ENCODE measurements at regions not wholly inside any gene's neighbourhood (a gene's known extent, or its start where the extent isn't known, plus 50 kb on each side); places are given as distances from the start of the nearest gene placed in this dataset.

- TF ChIP-seq CTCF (IDR thresholded peaks at IDR 0.05; ENCODE audit: low read depth, low read length, missing control alignments): no peak
- no peak overlapping the region for H3K4me3 ChIP-seq (replicated peaks; ENCODE audit: low read depth, low read length)
- DNase-seq (ENCODE audit: extremely low read depth, low read depth): no peak
Observed at GRCh38 chr12:112575559-112576067, 156.9 kb downstream of the PTPN11 start.

GRCh38 chr12:112577473-112578329 lies 159.0 kb downstream of the PTPN11 start:
- DNase-seq (ENCODE audit: extremely low read depth, low read depth): no peak
- no peak overlapping the region for H3K4me3 ChIP-seq (replicated peaks; ENCODE audit: low read depth, low read length)
- TF ChIP-seq CTCF (IDR thresholded peaks at IDR 0.05; ENCODE audit: low read depth, low read length, missing control alignments): no peak

DNA sequence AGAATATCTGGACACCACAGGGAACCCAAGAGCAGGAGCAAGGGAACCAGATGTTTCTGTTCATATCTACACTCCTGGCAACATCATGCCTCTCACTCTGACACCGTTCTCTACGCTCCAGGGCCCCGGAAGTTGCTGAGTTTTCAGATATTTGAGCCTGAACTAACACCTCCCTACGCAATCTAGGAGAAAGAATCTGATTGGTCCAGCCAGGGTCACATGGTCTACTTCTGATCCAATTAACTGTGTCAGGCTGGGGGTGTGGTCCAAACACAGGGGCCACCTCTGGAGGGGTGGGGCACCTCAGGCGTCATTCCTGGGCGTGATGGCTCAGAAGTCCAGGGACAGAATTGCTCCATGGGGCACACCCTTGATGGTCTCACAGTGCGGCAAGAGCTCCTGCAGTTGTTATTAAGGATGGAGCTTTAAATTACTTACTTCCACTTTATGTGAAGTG lies 165.5 kb downstream of the PTPN11 start:
- no peak for TF ChIP-seq CTCF (IDR thresholded peaks at IDR 0.05; ENCODE audit: low read depth, low read length, missing control alignments)
- no peak overlapping the region for H3K4me3 ChIP-seq (replicated peaks; ENCODE audit: low read depth, low read length)
- no peak for DNase-seq (ENCODE audit: extremely low read depth, low read depth)

- TF ChIP-seq CTCF (IDR thresholded peaks at IDR 0.05; ENCODE audit: low read depth, low read length, missing control alignments): no peak
- no peak for DNase-seq (ENCODE audit: extremely low read depth, low read depth)
- no peak overlapping the region for H3K4me3 ChIP-seq (replicated peaks; ENCODE audit: low read depth, low read length)
Observed at GRCh38 chr12:112586148-112586783, 167.5 kb downstream of the PTPN11 start.

DNA sequence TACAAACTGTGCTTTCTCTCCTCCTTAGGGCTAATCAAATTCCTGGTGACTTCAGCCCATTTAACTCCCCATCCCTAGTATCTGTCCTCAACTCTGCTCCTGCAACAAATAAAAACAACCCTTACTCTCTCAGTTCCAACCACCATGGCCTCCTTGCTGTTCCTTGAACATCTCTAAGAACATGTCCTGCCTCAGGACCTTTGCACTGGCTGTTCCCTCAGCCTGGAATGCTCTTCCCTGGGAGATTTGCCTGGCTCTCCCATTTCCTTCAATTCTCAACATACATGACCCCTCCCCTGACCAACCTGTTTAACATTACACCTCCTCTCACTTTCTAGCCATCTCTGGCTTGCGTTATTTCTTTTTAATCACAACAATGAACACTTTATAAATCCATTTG lies 170.5 kb downstream of the PTPN11 start:
- no peak overlapping the region for H3K4me3 ChIP-seq (replicated peaks; ENCODE audit: low read depth, low read length)
- TF ChIP-seq CTCF (IDR thresholded peaks at IDR 0.05; ENCODE audit: low read depth, low read length, missing control alignments): no peak
- no peak for DNase-seq (ENCODE audit: extremely low read depth, low read depth)

DNA sequence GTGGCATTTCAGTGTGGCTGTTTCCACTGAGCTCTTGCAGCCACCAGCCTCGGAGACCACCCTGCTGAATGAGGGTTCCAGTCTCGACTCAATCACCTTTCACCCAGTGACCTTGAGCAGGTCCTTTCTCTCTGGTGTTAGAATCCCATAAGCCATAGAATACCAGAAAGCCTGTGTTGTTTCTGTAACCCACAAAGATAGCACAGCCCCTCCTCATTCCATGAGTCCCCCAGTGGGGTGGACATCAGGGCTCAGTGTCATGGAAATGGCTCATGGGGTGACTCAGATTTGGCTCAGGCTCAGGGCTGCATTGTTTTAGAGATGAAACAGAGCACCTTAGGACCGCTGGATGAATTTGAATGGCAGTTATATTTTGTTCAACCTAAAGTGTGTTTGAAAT lies 171.5 kb downstream of the PTPN11 start:
- no peak for DNase-seq (ENCODE audit: extremely low read depth, low read depth)
- no peak overlapping the region for H3K4me3 ChIP-seq (replicated peaks; ENCODE audit: low read depth, low read length)
- TF ChIP-seq CTCF (IDR thresholded peaks at IDR 0.05; ENCODE audit: low read depth, low read length, missing control alignments): no peak
